Uterus (tissue), 2 donors: ENCODE measurements at regions not wholly inside any gene's neighbourhood (a gene's known extent, or its start where the extent isn't known, plus 50 kb on each side); places are given as distances from the start of the nearest gene placed in this dataset.

Experiments used
- CTCF ChIP-seq, 4 experiments: fragments of 200-600 bp in 2 of 4; fragments of 450-650 bp in 2 of 4; sonication (generic) in 2 of 4; IDR thresholded peaks; one replicate each; pipeline ENCODE4 v1.5.1; 2016 to 2019; ENCODE audit warnings: antibody characterized with exemption in 4 of 4, mild to moderate bottlenecking in 2 of 4, moderate library complexity in 1 of 4
- POLR2A ChIP-seq, 2 donors: fragments of 450-650 bp; IDR thresholded peaks; one replicate each; pipeline ENCODE4 v1.6.1; 2016; ENCODE audit warnings: antibody characterized with exemption in 2 of 2, mild to moderate bottlenecking in 1 of 2, moderate library complexity in 1 of 2

DNA sequence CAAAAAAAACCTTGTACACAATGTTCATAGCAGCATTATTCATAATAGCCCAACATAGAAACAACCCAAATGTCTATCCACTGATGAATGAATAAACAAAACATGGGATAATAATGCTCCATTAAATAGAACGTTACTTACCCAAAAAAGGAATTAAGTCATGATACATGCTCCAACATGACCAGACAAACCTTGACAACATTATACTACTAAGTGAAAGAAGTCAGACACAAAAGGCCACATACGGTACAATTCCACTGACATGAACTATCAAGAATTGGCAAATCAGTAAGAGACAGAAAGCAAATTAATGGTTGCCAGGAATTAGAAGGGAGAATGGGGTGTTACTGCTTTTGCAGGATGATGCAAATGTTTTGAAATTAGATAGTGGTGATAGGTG, 193.8 kb upstream of the SHISA6 start:
- TF ChIP-seq POLR2A (IDR thresholded peaks at IDR 0.05) (no peak), CTCF (IDR thresholded peaks at IDR 0.05) (no peak)
